H9 (cell line): ENCODE measurements at regions not wholly inside any gene's neighbourhood (a gene's known extent, or its start where the extent isn't known, plus 50 kb on each side); places are given as distances from the start of the nearest gene placed in this dataset.

Source experiments
- DNase-seq: peaks from one replicate; pipeline ENCODE4 v3.0.0-alpha.2; 2017
- H2AFZ ChIP-seq: one replicate; pipeline ENCODE4 v1.6.1; 2013; ENCODE audit warnings: mild to moderate bottlenecking, low read length, control low read depth, moderate library complexity
- H2AK5ac ChIP-seq: 2 replicates; pipeline ENCODE4 v1.6.1; 2013; ENCODE audit warnings: low read length, control low read depth, mixed read lengths; ENCODE audit not compliant: insufficient read length
- H2BK120ac ChIP-seq: one replicate; pipeline ENCODE4 v1.6.1; 2013; ENCODE audit warnings: low read depth, mild to moderate bottlenecking, low read length, control low read depth, inconsistent platforms; ENCODE audit not compliant: poor library complexity, severe bottlenecking
- H2BK12ac ChIP-seq: 2 replicates; pipeline ENCODE4 v1.6.1; 2013; ENCODE audit warnings: low read length, control low read depth, mixed read lengths, low read depth; ENCODE audit not compliant: insufficient read length
- H2BK15ac ChIP-seq: 2 replicates; pipeline ENCODE4 v1.6.1; 2013; ENCODE audit warnings: low read depth, low read length, control low read depth
- H2BK20ac ChIP-seq: one replicate; pipeline ENCODE4 v1.6.1; 2013; ENCODE audit warnings: low read depth, mild to moderate bottlenecking, low read length, control low read depth, inconsistent platforms; ENCODE audit not compliant: poor library complexity, severe bottlenecking
- H2BK5ac ChIP-seq: 2 replicates; pipeline ENCODE4 v1.6.1; 2013; ENCODE audit warnings: low read length, control low read depth, mixed read lengths; ENCODE audit not compliant: insufficient read length
- H3K14ac ChIP-seq: 2 replicates; pipeline ENCODE4 v1.6.1; 2013; ENCODE audit warnings: low read length, control low read depth; ENCODE audit not compliant: insufficient read depth
- H3K18ac ChIP-seq: 2 replicates; pipeline ENCODE4 v1.6.1; 2013; ENCODE audit warnings: low read depth, mild to moderate bottlenecking, mixed read lengths, low read length, control low read depth; ENCODE audit not compliant: insufficient read length
- H3K23ac ChIP-seq: 2 replicates; pipeline ENCODE4 v1.6.1; 2013; ENCODE audit warnings: low read length, control low read depth, mixed read lengths, low read depth; ENCODE audit not compliant: insufficient read length
- H3K23me2 ChIP-seq: 2 replicates; pipeline ENCODE4 v1.6.1; 2013; ENCODE audit warnings: low read depth, mild to moderate bottlenecking, mixed read lengths, low read length, control low read depth; ENCODE audit not compliant: insufficient read length, poor library complexity, severe bottlenecking
- H3K27ac ChIP-seq: 2 replicates; pipeline ENCODE4 v1.5.1; 2013; ENCODE audit warnings: low read length, control low read depth, mixed read lengths, low read depth; ENCODE audit not compliant: insufficient read length
- H3K27me3 ChIP-seq: 2 replicates; pipeline ENCODE4 v1.6.1; 2013; ENCODE audit warnings: low read length, control low read depth, inconsistent platforms; ENCODE audit not compliant: insufficient read depth
- H3K4ac ChIP-seq: 2 replicates; pipeline ENCODE4 v1.6.1; 2013; ENCODE audit warnings: low read depth, mild to moderate bottlenecking, control low read depth, inconsistent platforms, low read length, moderate library complexity
- H3K4me1 ChIP-seq: 2 replicates; pipeline ENCODE4 v1.6.1; 2013; ENCODE audit warnings: low read length, control low read depth, inconsistent platforms; ENCODE audit not compliant: insufficient read depth
- H3K4me2 ChIP-seq: 2 replicates; pipeline ENCODE4 v1.6.1; 2013; ENCODE audit warnings: low read length, control low read depth, mixed read lengths; ENCODE audit not compliant: insufficient read length, insufficient read depth
- H3K56ac ChIP-seq: 2 replicates; pipeline ENCODE4 v1.6.1; 2013; ENCODE audit warnings: low read depth, mild to moderate bottlenecking, mixed read lengths, low read length, control low read depth; ENCODE audit not compliant: insufficient read length
- H3K79me1 ChIP-seq: 2 replicates; pipeline ENCODE4 v1.6.1; 2013; ENCODE audit warnings: low read depth, mild to moderate bottlenecking, moderate library complexity, low read length, control low read depth, inconsistent platforms; ENCODE audit not compliant: insufficient read depth, poor library complexity, severe bottlenecking
- H3K79me2 ChIP-seq: 2 replicates; pipeline ENCODE4 v1.6.1; 2013; ENCODE audit warnings: low read length, control low read depth, inconsistent platforms; ENCODE audit not compliant: insufficient read depth
- H3K9ac ChIP-seq: 2 replicates; pipeline ENCODE4 v1.6.1; 2013; ENCODE audit warnings: low read length, control low read depth, mixed read lengths; ENCODE audit not compliant: insufficient read length; ENCODE audit errors: extremely low read depth
- H3K9me3 ChIP-seq: one replicate; pipeline ENCODE4 v1.6.1; 2013; ENCODE audit warnings: low read depth, low read length, inconsistent platforms; ENCODE audit not compliant: control insufficient read depth
- H3T11ph ChIP-seq: one replicate; pipeline ENCODE4 v1.6.1; 2013; ENCODE audit warnings: mild to moderate bottlenecking, low read length, control low read depth, inconsistent platforms
- H4K20me1 ChIP-seq: one replicate; pipeline ENCODE4 v1.6.1; 2013; ENCODE audit not compliant: control insufficient read depth, insufficient read length, insufficient read depth
- H4K5ac ChIP-seq: 2 replicates; pipeline ENCODE4 v1.6.1; 2013; ENCODE audit warnings: low read depth, mild to moderate bottlenecking, mixed read lengths, low read length, control low read depth; ENCODE audit not compliant: insufficient read length
- H4K8ac ChIP-seq: replicated peaks from 2 replicates; pipeline ENCODE4 v1.6.1; 2013; ENCODE audit warnings: low read length, control low read depth, mixed read lengths, low read depth; ENCODE audit not compliant: insufficient read length
- H4K91ac ChIP-seq: 2 replicates; pipeline ENCODE4 v1.6.1; 2013; ENCODE audit warnings: low read depth, mild to moderate bottlenecking, moderate library complexity, mixed read lengths, low read length, control low read depth; ENCODE audit not compliant: insufficient read length
- H3K27ac Mint-ChIP-seq, 3 experiments: 2 replicates in 2 of 3; 3 replicates in 1 of 3; pipeline ENCODE4 v1.8.0; 2020 to 2021; ENCODE audit warnings: mixed read lengths in 3 of 3, mild to moderate bottlenecking in 1 of 3, moderate library complexity in 1 of 3
- H3K27me3 Mint-ChIP-seq: 2 replicates; pipeline ENCODE4 v1.8.0; 2021; ENCODE audit warnings: low read depth, mild to moderate bottlenecking, moderate library complexity, mixed read lengths
- H3K36me3 Mint-ChIP-seq, 3 experiments: 2 replicates in 2 of 3; 3 replicates in 1 of 3; pipeline ENCODE4 v1.8.0; 2020 to 2021; ENCODE audit warnings: low read depth in 3 of 3, mixed read lengths in 3 of 3; ENCODE audit not compliant: insufficient read depth in 1 of 3
- H3K4me1 Mint-ChIP-seq, 2 experiments: 2 replicates each; pipeline ENCODE4 v1.8.0; 2020; ENCODE audit warnings: mixed read lengths in 2 of 2
- H3K4me3 Mint-ChIP-seq, 2 experiments: 2 replicates in 1 of 2; 3 replicates in 1 of 2; pipeline ENCODE4 v1.8.0; 2020 to 2021; ENCODE audit warnings: mild to moderate bottlenecking in 2 of 2, mixed read lengths in 2 of 2, moderate library complexity in 1 of 2
- H3K9me3 Mint-ChIP-seq, 2 experiments: 2 replicates in 1 of 2; 3 replicates in 1 of 2; pipeline ENCODE4 v1.8.0; 2020; ENCODE audit warnings: mild to moderate bottlenecking in 2 of 2, mixed read lengths in 2 of 2, moderate library complexity in 1 of 2
- CTCF ChIP-seq: fragments of 200-600 bp; sonication (generic); conservative IDR thresholded peaks from 3 replicates; pipeline ENCODE4 v1.8.0; 2021; ENCODE audit warnings: antibody characterized with exemption, mild to moderate bottlenecking
- WGBS: extraction: QIAGEN DNeasy Blood & Tissue Kit; methylation state at CpG from one replicate; pipeline ENCODE4 v1.1.7; 2013; ENCODE audit warnings: missing lambda C conversion rate, low lambda C conversion rate, mixed read lengths; ENCODE audit not compliant: insufficient read length; ENCODE audit errors: extremely low coverage; 5-methylcytosine and 5-hydroxymethylcytosine counted together

- Histone ChIP-seq H4K20me1 (no peaks in the 10 kb centered on the region), H3K27me3 (no peaks in the 10 kb centered on the region), H2BK20ac (no peak overlapping the region), H3K4me2 (no peak overlapping the region), H4K8ac (no peak overlapping the region), H3K9me3 (no peaks in the 10 kb centered on the region), H3K79me2 (no peaks in the 10 kb centered on the region), H3K14ac (no peak overlapping the region), H2AK5ac (no peak overlapping the region), H2AFZ (no peak overlapping the region), H3T11ph (no peak overlapping the region), H3K18ac (no peak overlapping the region), H3K79me1 (no peaks in the 10 kb centered on the region), H3K56ac (no peak overlapping the region), H3K23ac (no peak overlapping the region), H4K5ac (no peak overlapping the region), H2BK120ac (no peak overlapping the region), H3K4ac (no peak overlapping the region), H3K23me2 (no peaks in the 10 kb centered on the region), H2BK15ac (no peak overlapping the region), H3K4me1 (no peaks in the 10 kb centered on the region), H3K27ac (no peak overlapping the region), H4K91ac (no peak overlapping the region), H2BK12ac (no peak overlapping the region), H2BK5ac (no peak overlapping the region), H3K9ac (no peak overlapping the region)
- DNase-seq: no peak
- peaks cover 3% of the 10 kb centered on the region for H3K27me3 Mint-ChIP-seq
- H3K36me3 Mint-ChIP-seq: peaks cover 0 to under 1% (median 0%) of the 10 kb centered on the region in 3 experiments; a peak in 2 of 7 replicates
- no peak overlapping the region for H3K27ac Mint-ChIP-seq
- no peak overlapping the region for H3K4me3 Mint-ChIP-seq
- no peak for TF ChIP-seq CTCF
- no peaks in the 10 kb centered on the region for H3K4me1 Mint-ChIP-seq
- no CpG with 5 or more reads among the region's 4 CpGs for WGBS
- H3K9me3 Mint-ChIP-seq: peaks cover 0 to 3% of the 10 kb centered on the region in 2 experiments; a peak in 3 of 5 replicates
Measured at GRCh38 chr3:135706758-135707375, 258.7 kb upstream of the PPP2R3A start.
